CD4-positive, CD25-positive, alpha-beta regulatory T cell (primary cell): ENCODE measurements at regions not wholly inside any gene's neighbourhood (a gene's known extent, or its start where the extent isn't known, plus 50 kb on each side); places are given as distances from the start of the nearest gene placed in this dataset.
A peak's percentile ranks its signal among the peaks of the same experiment; 100 is the strongest.

ENCODE experiments used
- ATAC-seq, 2 donors: fragments of 150-1000 bp; cut with Tn5 transposase; one replicate each; pipeline ENCODE4 v1.10.0; 2021; ENCODE audit warnings: low read depth in 2 of 2, moderate number of reproducible peaks in 2 of 2, moderate library complexity in 1 of 2
- DNase-seq, 3 donors: peaks; one replicate each; pipeline versions ENCODE4 v3.0.0 to v3.0.0-alpha.2; 2012 to 2022; ENCODE audit warnings: mixed read lengths in 1 of 3
- H3K27ac ChIP-seq: one replicate; pipeline ENCODE4 v1.7.0; 2013; ENCODE audit warnings: mild to moderate bottlenecking, low read length; ENCODE audit not compliant: insufficient read depth, poor library complexity, severe bottlenecking
- H3K27me3 ChIP-seq: one replicate; pipeline ENCODE4 v1.7.0; 2013; ENCODE audit warnings: low read length; ENCODE audit not compliant: control insufficient read depth, insufficient read depth
- H3K36me3 ChIP-seq: one replicate; pipeline ENCODE4 v1.7.0; 2013; ENCODE audit warnings: mild to moderate bottlenecking, low read length, moderate library complexity; ENCODE audit not compliant: control insufficient read depth, insufficient read depth
- H3K4me1 ChIP-seq: 2 replicates; pipeline ENCODE4 v1.7.0; 2013; ENCODE audit warnings: mild to moderate bottlenecking, low read length; ENCODE audit not compliant: insufficient read depth, control insufficient read depth, poor library complexity, severe bottlenecking
- H3K4me3 ChIP-seq: one replicate; pipeline ENCODE4 v1.7.0; 2013; ENCODE audit warnings: low read depth, mild to moderate bottlenecking, low read length, moderate library complexity
- H3K9me3 ChIP-seq, 2 experiments: 1 replicate in 1 of 2; 2 replicates in 1 of 2; pipeline ENCODE4 v1.7.0; 2013; ENCODE audit warnings: low read length in 2 of 2, mild to moderate bottlenecking in 1 of 2, moderate library complexity in 1 of 2; ENCODE audit not compliant: control insufficient read depth in 2 of 2
- H3K27ac Mint-ChIP-seq, 3 donors: one replicate each; pipeline ENCODE4 v1.8.0; 2020 to 2022; ENCODE audit warnings: mild to moderate bottlenecking in 3 of 3, mixed read lengths in 3 of 3, moderate library complexity in 2 of 3
- H3K27me3 Mint-ChIP-seq: one replicate; pipeline ENCODE4 v1.8.0; 2022; ENCODE audit warnings: mild to moderate bottlenecking, mixed read lengths
- H3K36me3 Mint-ChIP-seq: one replicate; pipeline ENCODE4 v1.8.0; 2020; ENCODE audit warnings: mixed read lengths
- H3K4me1 Mint-ChIP-seq, 4 donors: one replicate each; pipeline ENCODE4 v1.8.0; 2020 to 2022; ENCODE audit warnings: mixed read lengths in 4 of 4, mild to moderate bottlenecking in 1 of 4
- H3K4me3 Mint-ChIP-seq, 4 donors: one replicate each; pipeline ENCODE4 v1.8.0; 2020 to 2022; ENCODE audit warnings: mild to moderate bottlenecking in 4 of 4, mixed read lengths in 4 of 4, moderate library complexity in 3 of 4
- H3K9me3 Mint-ChIP-seq, 7 donors: one replicate each; pipeline ENCODE4 v1.8.0; 2020 to 2022; ENCODE audit warnings: mixed read lengths in 7 of 7, mild to moderate bottlenecking in 3 of 7, moderate library complexity in 2 of 7

- Mint-ChIP-seq H3K27ac (no peak overlapping the region), H3K4me3 (no peak overlapping the region), H3K9me3 (no peaks in the 10 kb centered on the region), H3K4me1 (no peaks in the 10 kb centered on the region), H3K27me3 (peaks cover 33% of the 10 kb centered on the region), H3K36me3 (no peaks in the 10 kb centered on the region)
- H3K4me1 ChIP-seq, result no peaks in the 10 kb centered on the region
- DNase-seq (no peak), ATAC-seq (no peak)
- H3K36me3 ChIP-seq, result no peaks in the 10 kb centered on the region
- no peak overlapping the region for H3K4me3 ChIP-seq
- H3K27ac ChIP-seq, result no peak overlapping the region
- peaks cover 13% of the 10 kb centered on the region for H3K27me3 ChIP-seq
- H3K9me3 ChIP-seq, result no peaks in the 10 kb centered on the region
Measured at GRCh38 chr17:34504814-34505484, 74.4 kb upstream of the TMEM132E start.

GRCh38 chr17:34503528-34504195, 75.7 kb upstream of the TMEM132E start:
- Mint-ChIP-seq H3K27me3 (peaks cover 33% of the 10 kb centered on the region), H3K4me1 (no peaks in the 10 kb centered on the region), H3K27ac (no peak overlapping the region), H3K36me3 (no peaks in the 10 kb centered on the region), H3K9me3 (no peaks in the 10 kb centered on the region), H3K4me3 (no peak overlapping the region)
- Histone ChIP-seq H3K9me3 (no peaks in the 10 kb centered on the region), H3K36me3 (no peaks in the 10 kb centered on the region), H3K27ac (no peak overlapping the region), H3K4me1 (no peaks in the 10 kb centered on the region), H3K27me3 (peaks cover 13% of the 10 kb centered on the region), H3K4me3 (no peak overlapping the region)
- DNase-seq (no peak), ATAC-seq (no peak)

- Mint-ChIP-seq H3K4me1 (no peaks in the 10 kb centered on the region), H3K9me3 (no peaks in the 10 kb centered on the region), H3K4me3 (no peak overlapping the region), H3K27me3 (peaks cover 30% of the 10 kb centered on the region), H3K36me3 (no peaks in the 10 kb centered on the region), H3K27ac (no peak overlapping the region)
- Histone ChIP-seq H3K4me3 (no peak overlapping the region), H3K27ac (no peak overlapping the region), H3K27me3 (peaks cover 13% of the 10 kb centered on the region), H3K9me3 (no peaks in the 10 kb centered on the region), H3K36me3 (no peaks in the 10 kb centered on the region), H3K4me1 (no peaks in the 10 kb centered on the region)
- no peak for ATAC-seq
- no peak for DNase-seq
Measured at GRCh38 chr17:34502426-34502825, 77.0 kb upstream of the TMEM132E start.

GRCh38 chr17:34499576-34499975, 79.8 kb upstream of the TMEM132E start:
- no peaks in the 10 kb centered on the region for H3K4me1 Mint-ChIP-seq
- peaks cover 3% of the 10 kb centered on the region for H3K27me3 ChIP-seq
- no peak overlapping the region for H3K4me3 ChIP-seq
- H3K27ac ChIP-seq, result no peak overlapping the region
- peaks cover 15% of the 10 kb centered on the region for H3K27me3 Mint-ChIP-seq
- no peak overlapping the region for H3K4me3 Mint-ChIP-seq
- no peaks in the 10 kb centered on the region for H3K36me3 Mint-ChIP-seq
- no peak overlapping the region for H3K27ac Mint-ChIP-seq
- peak in 1 of 3 donors; percentile 18 for DNase-seq
- no peaks in the 10 kb centered on the region for H3K4me1 ChIP-seq
- no peaks in the 10 kb centered on the region for H3K36me3 ChIP-seq
- ATAC-seq, result no peak
- H3K9me3 Mint-ChIP-seq, result no peaks in the 10 kb centered on the region
- H3K9me3 ChIP-seq, result no peaks in the 10 kb centered on the region

GRCh38 chr17:34493917-34494316, 85.5 kb upstream of the TMEM132E start:
- peaks cover 0 to 2% (median 0%) of the 10 kb centered on the region in 4 donors for H3K4me1 Mint-ChIP-seq
- Histone ChIP-seq H3K9me3 (no peaks in the 10 kb centered on the region), H3K27me3 (peaks cover 2% of the 10 kb centered on the region), H3K4me3 (no peak overlapping the region), H3K27ac (no peak overlapping the region), H3K36me3 (no peaks in the 10 kb centered on the region), H3K4me1 (no peaks in the 10 kb centered on the region)
- H3K4me3 Mint-ChIP-seq, result no peak overlapping the region
- DNase-seq (no peak), ATAC-seq (no peak)
- H3K27ac Mint-ChIP-seq, result no peak overlapping the region
- H3K9me3 Mint-ChIP-seq, result no peaks in the 10 kb centered on the region
- no peaks in the 10 kb centered on the region for H3K36me3 Mint-ChIP-seq
- H3K27me3 Mint-ChIP-seq, result peaks cover 20% of the 10 kb centered on the region

GRCh38 chr17:34487626-34488025, 91.8 kb upstream of the TMEM132E start:
- no peaks in the 10 kb centered on the region for H3K4me1 ChIP-seq
- no peak for ATAC-seq
- H3K27ac ChIP-seq, result no peak overlapping the region
- no peak for DNase-seq
- no peak overlapping the region for H3K27ac Mint-ChIP-seq
- no peak overlapping the region for H3K4me3 ChIP-seq
- peaks cover 2% of the 10 kb centered on the region for H3K27me3 ChIP-seq
- H3K9me3 Mint-ChIP-seq, result peaks cover 0 to 3% (median 0%) of the 10 kb centered on the region in 7 donors
- no peaks in the 10 kb centered on the region for H3K36me3 ChIP-seq
- H3K4me3 Mint-ChIP-seq, result no peak overlapping the region
- H3K4me1 Mint-ChIP-seq, result no peaks in the 10 kb centered on the region
- H3K27me3 Mint-ChIP-seq, result peaks cover 32% of the 10 kb centered on the region
- H3K9me3 ChIP-seq, result no peaks in the 10 kb centered on the region
- no peaks in the 10 kb centered on the region for H3K36me3 Mint-ChIP-seq

GRCh38 chr17:34486761-34487160, 92.6 kb upstream of the TMEM132E start:
- no peak overlapping the region for H3K27ac Mint-ChIP-seq
- Histone ChIP-seq H3K27ac (no peak overlapping the region), H3K27me3 (peaks cover 5% of the 10 kb centered on the region), H3K36me3 (no peaks in the 10 kb centered on the region), H3K4me3 (no peak overlapping the region), H3K9me3 (no peaks in the 10 kb centered on the region), H3K4me1 (no peaks in the 10 kb centered on the region)
- no peak for DNase-seq
- H3K4me3 Mint-ChIP-seq, result no peak overlapping the region
- peaks cover 0 to 3% (median 0%) of the 10 kb centered on the region in 7 donors for H3K9me3 Mint-ChIP-seq
- no peaks in the 10 kb centered on the region for H3K4me1 Mint-ChIP-seq
- ATAC-seq, result no peak
- peaks cover 34% of the 10 kb centered on the region for H3K27me3 Mint-ChIP-seq
- H3K36me3 Mint-ChIP-seq, result no peaks in the 10 kb centered on the region

GRCh38 chr17:34485999-34486398, 93.4 kb upstream of the TMEM132E start:
- Histone ChIP-seq H3K4me1 (no peaks in the 10 kb centered on the region), H3K9me3 (no peaks in the 10 kb centered on the region), H3K4me3 (no peak overlapping the region), H3K27me3 (peaks cover 6% of the 10 kb centered on the region), H3K36me3 (no peaks in the 10 kb centered on the region), H3K27ac (no peak overlapping the region)
- no peak for DNase-seq
- H3K4me3 Mint-ChIP-seq, result no peak overlapping the region
- ATAC-seq, result no peak
- H3K4me1 Mint-ChIP-seq, result no peaks in the 10 kb centered on the region
- H3K27ac Mint-ChIP-seq, result no peak overlapping the region
- no peaks in the 10 kb centered on the region for H3K36me3 Mint-ChIP-seq
- peaks cover 0 to 3% (median 0%) of the 10 kb centered on the region in 7 donors for H3K9me3 Mint-ChIP-seq
- H3K27me3 Mint-ChIP-seq, result peaks cover 35% of the 10 kb centered on the region
